ENCODE measurements at regions not wholly inside any gene's neighbourhood (a gene's known extent, or its start where the extent isn't known, plus 50 kb on each side); places are given as distances from the start of the nearest gene placed in this dataset.

DNA sequence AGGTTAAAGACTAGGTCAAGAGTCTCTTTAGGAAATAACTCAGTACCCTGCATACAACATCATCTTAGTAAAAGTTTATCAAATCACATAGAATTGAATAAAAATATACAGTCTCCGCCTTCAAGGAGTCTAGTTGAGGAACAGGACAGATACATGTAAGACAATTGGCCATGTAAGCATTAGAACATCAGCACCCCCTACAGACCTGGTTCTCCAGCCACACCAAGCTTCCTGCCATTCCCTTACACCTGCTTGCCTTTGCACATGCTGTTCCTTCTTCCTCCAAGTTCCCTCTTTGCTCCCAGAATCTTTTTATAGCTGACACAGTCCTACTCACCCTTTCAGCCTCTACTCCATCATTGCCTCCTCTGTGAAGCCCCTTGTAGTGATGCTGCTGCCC lies 187.8 kb upstream of the LRFN2 start:
- TF ChIP-seq IRF2 (CRISPR knock-in tag; IDR thresholded peaks at IDR 0.05; ENCODE audit: borderline replicate concordance, low read depth): no peak
- TF ChIP-seq, protein P1, sequence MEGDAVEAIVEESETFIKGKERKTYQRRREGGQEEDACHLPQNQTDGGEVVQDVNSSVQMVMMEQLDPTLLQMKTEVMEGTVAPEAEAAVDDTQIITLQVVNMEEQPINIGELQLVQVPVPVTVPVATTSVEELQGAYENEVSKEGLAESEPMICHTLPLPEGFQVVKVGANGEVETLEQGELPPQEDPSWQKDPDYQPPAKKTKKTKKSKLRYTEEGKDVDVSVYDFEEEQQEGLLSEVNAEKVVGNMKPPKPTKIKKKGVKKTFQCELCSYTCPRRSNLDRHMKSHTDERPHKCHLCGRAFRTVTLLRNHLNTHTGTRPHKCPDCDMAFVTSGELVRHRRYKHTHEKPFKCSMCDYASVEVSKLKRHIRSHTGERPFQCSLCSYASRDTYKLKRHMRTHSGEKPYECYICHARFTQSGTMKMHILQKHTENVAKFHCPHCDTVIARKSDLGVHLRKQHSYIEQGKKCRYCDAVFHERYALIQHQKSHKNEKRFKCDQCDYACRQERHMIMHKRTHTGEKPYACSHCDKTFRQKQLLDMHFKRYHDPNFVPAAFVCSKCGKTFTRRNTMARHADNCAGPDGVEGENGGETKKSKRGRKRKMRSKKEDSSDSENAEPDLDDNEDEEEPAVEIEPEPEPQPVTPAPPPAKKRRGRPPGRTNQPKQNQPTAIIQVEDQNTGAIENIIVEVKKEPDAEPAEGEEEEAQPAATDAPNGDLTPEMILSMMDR (IDR thresholded peaks at IDR 0.05): 0 out of 2 replicates have a peak, but pooled peaks have one; percentile 19
- no peak for TF ChIP-seq NR3C1 (CRISPR knock-in tag; conservative IDR thresholded peaks at IDR 0.05; ENCODE audit: low read depth)
- no peak for TF ChIP-seq SMAD3 (CRISPR knock-in tag; IDR thresholded peaks at IDR 0.05; ENCODE audit: borderline replicate concordance)
- TF ChIP-seq TCF7 (CRISPR knock-in tag; IDR thresholded peaks at IDR 0.05; ENCODE audit: low read depth): no peak
